Astrocyte (in vitro differentiated cells and primary cell): ENCODE measurements at regions not wholly inside any gene's neighbourhood (a gene's known extent, or its start where the extent isn't known, plus 50 kb on each side); places are given as distances from the start of the nearest gene placed in this dataset.

Experiments
- CTCF ChIP-seq: IDR thresholded peaks from 2 replicates; pipeline ENCODE4 v1.5.1; 2011; ENCODE audit warnings: low read depth, mild to moderate bottlenecking, inconsistent platforms, low read length, moderate library complexity; ENCODE audit not compliant: insufficient read depth
- EZH2 ChIP-seq: IDR thresholded peaks from 2 replicates; pipeline ENCODE4 v1.6.1; 2012; ENCODE audit warnings: mild to moderate bottlenecking, low read length, inconsistent platforms; ENCODE audit not compliant: insufficient read depth

- TF ChIP-seq EZH2 (no peak), CTCF (no peak)
Measured at GRCh38 chr12:105611340-105611739, 280.8 kb downstream of the C12orf75 start.
